ENCODE measurements at regions not wholly inside any gene's neighbourhood (a gene's known extent, or its start where the extent isn't known, plus 50 kb on each side); places are given as distances from the start of the nearest gene placed in this dataset.

DNA sequence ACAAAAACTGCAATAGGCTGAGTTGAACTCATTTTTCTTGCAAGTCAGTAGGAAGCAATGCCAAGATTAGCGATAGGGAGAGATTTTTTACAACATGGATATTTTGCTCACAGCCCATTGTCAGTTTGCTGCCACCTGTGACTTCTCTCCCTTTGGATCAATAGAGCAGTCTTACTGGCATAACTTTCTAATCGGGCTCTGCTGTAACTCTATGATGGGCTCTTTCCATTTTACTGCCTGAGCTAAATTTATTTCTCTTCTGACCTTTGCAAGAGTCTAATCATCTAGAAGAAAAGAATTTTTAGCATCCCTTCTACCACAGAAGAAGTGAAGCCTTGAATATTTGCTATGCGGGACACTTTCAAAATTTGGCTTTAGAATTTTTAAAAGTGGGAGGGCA is 53.6 kb upstream of the SGCD start:
- Histone ChIP-seq H3K27ac (no peak overlapping the region), H3K36me3 (no peaks in the 10 kb centered on the region), H3K27me3 (no peaks in the 10 kb centered on the region), H3K9me3 (peaks cover 0 to 6% (median 3%) of the 10 kb centered on the region in 4 donors), H3K4me3 (no peak overlapping the region), H3K4me1 (no peaks in the 10 kb centered on the region)
- DNase-seq (no peak), ATAC-seq (ENCODE audit: low FRiP score in 2 of 2) (no peak)
- 49 to 58% methylated on average over 3 of the region's 3 CpGs for WGBS, 2 donors
- TF ChIP-seq POLR2A (IDR thresholded peaks at IDR 0.05) = no peak
- no peak for TF ChIP-seq EP300 (IDR thresholded peaks at IDR 0.05)
- TF ChIP-seq, protein P1, sequence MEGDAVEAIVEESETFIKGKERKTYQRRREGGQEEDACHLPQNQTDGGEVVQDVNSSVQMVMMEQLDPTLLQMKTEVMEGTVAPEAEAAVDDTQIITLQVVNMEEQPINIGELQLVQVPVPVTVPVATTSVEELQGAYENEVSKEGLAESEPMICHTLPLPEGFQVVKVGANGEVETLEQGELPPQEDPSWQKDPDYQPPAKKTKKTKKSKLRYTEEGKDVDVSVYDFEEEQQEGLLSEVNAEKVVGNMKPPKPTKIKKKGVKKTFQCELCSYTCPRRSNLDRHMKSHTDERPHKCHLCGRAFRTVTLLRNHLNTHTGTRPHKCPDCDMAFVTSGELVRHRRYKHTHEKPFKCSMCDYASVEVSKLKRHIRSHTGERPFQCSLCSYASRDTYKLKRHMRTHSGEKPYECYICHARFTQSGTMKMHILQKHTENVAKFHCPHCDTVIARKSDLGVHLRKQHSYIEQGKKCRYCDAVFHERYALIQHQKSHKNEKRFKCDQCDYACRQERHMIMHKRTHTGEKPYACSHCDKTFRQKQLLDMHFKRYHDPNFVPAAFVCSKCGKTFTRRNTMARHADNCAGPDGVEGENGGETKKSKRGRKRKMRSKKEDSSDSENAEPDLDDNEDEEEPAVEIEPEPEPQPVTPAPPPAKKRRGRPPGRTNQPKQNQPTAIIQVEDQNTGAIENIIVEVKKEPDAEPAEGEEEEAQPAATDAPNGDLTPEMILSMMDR (IDR thresholded peaks at IDR 0.05) = no peak
- TF ChIP-seq POLR2AphosphoS5 (IDR thresholded peaks at IDR 0.05) = no peak

DNA sequence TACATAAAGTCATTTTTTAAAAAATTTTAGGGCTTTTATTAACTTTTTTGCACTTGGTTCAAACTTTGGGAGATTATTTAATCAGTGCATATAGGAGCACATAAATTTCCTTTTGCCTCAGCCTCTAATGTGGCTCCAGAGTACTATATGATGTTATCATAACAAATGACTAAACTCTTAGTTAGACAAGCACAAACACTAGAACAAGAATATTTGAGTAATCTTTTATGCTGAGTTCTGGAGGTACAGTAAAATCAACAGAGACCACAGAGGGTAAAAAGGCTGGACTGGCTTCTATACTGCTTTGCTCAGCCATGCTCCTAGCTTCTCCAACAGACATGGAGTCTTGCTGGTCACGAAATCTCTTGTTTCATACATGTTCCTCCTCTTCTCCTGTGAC is 52.5 kb upstream of the SGCD start:
- no peak overlapping the region for H3K4me3 ChIP-seq
- WGBS, 2 donors = 73 to 83% methylated on average over 1 of the region's 1 CpG
- H3K36me3 ChIP-seq = no peaks in the 10 kb centered on the region
- H3K27me3 ChIP-seq = no peaks in the 10 kb centered on the region
- ATAC-seq (ENCODE audit: low FRiP score in 2 of 2) (no peak), DNase-seq (no peak)
- no peak for TF ChIP-seq POLR2AphosphoS5 (IDR thresholded peaks at IDR 0.05)
- no peak for TF ChIP-seq POLR2A (IDR thresholded peaks at IDR 0.05)
- TF ChIP-seq, protein P1 (IDR thresholded peaks at IDR 0.05) = no peak
- TF ChIP-seq EP300 (IDR thresholded peaks at IDR 0.05) = no peak
- no peaks in the 10 kb centered on the region for H3K4me1 ChIP-seq
- no peak overlapping the region for H3K27ac ChIP-seq
- H3K9me3 ChIP-seq = peaks cover 0 to 6% (median 3%) of the 10 kb centered on the region in 4 donors

Small RNA genes in the stretch of these regions (small RNA-seq; reads per million reads assigned to genes)
- gene RNA5SP199 = 0 reads per million in 4 donors
